Mesothelial cell of epicardium (in vitro differentiated cells): ENCODE measurements at regions not wholly inside any gene's neighbourhood (a gene's known extent, or its start where the extent isn't known, plus 50 kb on each side); places are given as distances from the start of the nearest gene placed in this dataset.

Experiments
- DNase-seq, 2 experiments: peaks; one replicate each; pipeline ENCODE4 v3.0.0; 2021; ENCODE audit warnings: low spot score in 2 of 2; ENCODE audit not compliant: unreplicated experiment in 2 of 2
- H3K27ac Mint-ChIP-seq: 2 replicates; pipeline ENCODE4 v1.8.0; 2021; ENCODE audit warnings: mixed read lengths
- H3K27me3 Mint-ChIP-seq: 2 replicates; pipeline ENCODE4 v1.8.0; 2021; ENCODE audit warnings: low read depth, mixed read lengths
- H3K36me3 Mint-ChIP-seq: 2 replicates; pipeline ENCODE4 v1.8.0; 2021; ENCODE audit warnings: mixed read lengths
- H3K4me1 Mint-ChIP-seq: 2 replicates; pipeline ENCODE4 v1.8.0; 2021; ENCODE audit warnings: mixed read lengths
- H3K4me3 Mint-ChIP-seq: 2 replicates; pipeline ENCODE4 v1.8.0; 2021; ENCODE audit warnings: mild to moderate bottlenecking, moderate library complexity, mixed read lengths
- H3K9me3 Mint-ChIP-seq: 2 replicates; pipeline ENCODE4 v1.8.0; 2021; ENCODE audit warnings: mixed read lengths
- TF ChIP-seq, protein P1 (sequence below): fragments of 200-600 bp; sonication (generic); IDR thresholded peaks from one replicate; pipeline ENCODE4 v1.5.0; 2021; ENCODE audit warnings: antibody characterized with exemption; ENCODE audit not compliant: unreplicated experiment

- Mint-ChIP-seq H3K36me3 (peaks cover 7% of the 10 kb centered on the region), H3K4me3 (no peak overlapping the region), H3K27me3 (no peaks in the 10 kb centered on the region), H3K9me3 (peaks cover 17% of the 10 kb centered on the region), H3K27ac (peak overlapping the region; percentile 70), H3K4me1 (peaks cover 7% of the 10 kb centered on the region)
- DNase-seq = no peak
- TF ChIP-seq, protein P1, sequence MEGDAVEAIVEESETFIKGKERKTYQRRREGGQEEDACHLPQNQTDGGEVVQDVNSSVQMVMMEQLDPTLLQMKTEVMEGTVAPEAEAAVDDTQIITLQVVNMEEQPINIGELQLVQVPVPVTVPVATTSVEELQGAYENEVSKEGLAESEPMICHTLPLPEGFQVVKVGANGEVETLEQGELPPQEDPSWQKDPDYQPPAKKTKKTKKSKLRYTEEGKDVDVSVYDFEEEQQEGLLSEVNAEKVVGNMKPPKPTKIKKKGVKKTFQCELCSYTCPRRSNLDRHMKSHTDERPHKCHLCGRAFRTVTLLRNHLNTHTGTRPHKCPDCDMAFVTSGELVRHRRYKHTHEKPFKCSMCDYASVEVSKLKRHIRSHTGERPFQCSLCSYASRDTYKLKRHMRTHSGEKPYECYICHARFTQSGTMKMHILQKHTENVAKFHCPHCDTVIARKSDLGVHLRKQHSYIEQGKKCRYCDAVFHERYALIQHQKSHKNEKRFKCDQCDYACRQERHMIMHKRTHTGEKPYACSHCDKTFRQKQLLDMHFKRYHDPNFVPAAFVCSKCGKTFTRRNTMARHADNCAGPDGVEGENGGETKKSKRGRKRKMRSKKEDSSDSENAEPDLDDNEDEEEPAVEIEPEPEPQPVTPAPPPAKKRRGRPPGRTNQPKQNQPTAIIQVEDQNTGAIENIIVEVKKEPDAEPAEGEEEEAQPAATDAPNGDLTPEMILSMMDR = no peak
Observed at GRCh38 chr1:87535551-87535950, 206.9 kb downstream of the LMO4 start.

DNA sequence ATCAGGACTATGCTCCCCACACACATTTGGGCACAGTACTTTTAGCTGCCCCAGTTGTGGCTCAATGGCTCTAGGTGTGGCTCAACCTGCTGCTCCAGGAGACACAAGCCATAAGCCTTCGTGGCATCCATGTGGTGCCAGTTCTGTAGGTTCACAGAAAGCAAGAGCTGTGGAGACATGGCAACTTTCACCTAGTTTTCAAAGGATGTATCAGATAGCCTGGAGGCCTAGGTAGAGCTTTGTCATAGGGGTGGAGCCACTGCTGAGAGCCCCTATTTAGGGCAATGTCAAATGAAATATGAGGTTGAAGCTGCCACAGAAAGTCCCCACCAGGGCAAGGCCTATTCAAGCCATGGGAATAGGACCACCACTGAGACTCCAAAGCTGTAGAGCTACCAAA lies 210.5 kb downstream of the LMO4 start:
- peaks cover 41% of the 10 kb centered on the region for H3K9me3 Mint-ChIP-seq
- H3K27ac Mint-ChIP-seq = no peak overlapping the region
- TF ChIP-seq, protein P1 = no peak
- DNase-seq = no peak
- no peaks in the 10 kb centered on the region for H3K27me3 Mint-ChIP-seq
- H3K36me3 Mint-ChIP-seq = peaks cover 25% of the 10 kb centered on the region
- H3K4me3 Mint-ChIP-seq = no peak overlapping the region
- peaks cover 7% of the 10 kb centered on the region for H3K4me1 Mint-ChIP-seq

- no peak overlapping the region for H3K27ac Mint-ChIP-seq
- H3K4me3 Mint-ChIP-seq = no peak overlapping the region
- no peaks in the 10 kb centered on the region for H3K4me1 Mint-ChIP-seq
- TF ChIP-seq, protein P1 = no peak
- DNase-seq = no peak
- H3K27me3 Mint-ChIP-seq = no peaks in the 10 kb centered on the region
- peaks cover 59% of the 10 kb centered on the region for H3K9me3 Mint-ChIP-seq
- H3K36me3 Mint-ChIP-seq = peaks cover 26% of the 10 kb centered on the region
Observed at GRCh38 chr1:87542697-87543096, 214.0 kb downstream of the LMO4 start.

GRCh38 chr1:87549738-87550137 lies 221.1 kb downstream of the LMO4 start:
- peaks cover 8% of the 10 kb centered on the region for H3K4me1 Mint-ChIP-seq
- no peak overlapping the region for H3K27ac Mint-ChIP-seq
- H3K9me3 Mint-ChIP-seq = peaks cover 22% of the 10 kb centered on the region
- no peak overlapping the region for H3K4me3 Mint-ChIP-seq
- peaks cover 3% of the 10 kb centered on the region for H3K36me3 Mint-ChIP-seq
- no peaks in the 10 kb centered on the region for H3K27me3 Mint-ChIP-seq
- TF ChIP-seq, protein P1 = no peak
- no peak for DNase-seq

GRCh38 chr1:87553511-87553910 lies 224.8 kb downstream of the LMO4 start:
- no peaks in the 10 kb centered on the region for H3K36me3 Mint-ChIP-seq
- no peaks in the 10 kb centered on the region for H3K27me3 Mint-ChIP-seq

More at GRCh38 chr1:87553511-87553910, 224.8 kb downstream of the LMO4 start:
- H3K9me3 Mint-ChIP-seq = peaks cover 15% of the 10 kb centered on the region
- H3K4me3 Mint-ChIP-seq = no peak overlapping the region
- H3K4me1 Mint-ChIP-seq = peaks cover 8% of the 10 kb centered on the region
- H3K27ac Mint-ChIP-seq = no peak overlapping the region
- DNase-seq = no peak
- TF ChIP-seq, protein P1 = no peak
